ENCODE measurements at regions not wholly inside any gene's neighbourhood (a gene's known extent, or its start where the extent isn't known, plus 50 kb on each side); places are given as distances from the start of the nearest gene placed in this dataset.

- no peaks in the 10 kb centered on the region for H3K4me1 ChIP-seq (ENCODE audit: control insufficient read depth, low read length)
Measured at GRCh38 chrX:69305333-69306062, 140.2 kb upstream of the PJA1 start.

GRCh38 chrX:69303231-69303630 is 138.0 kb upstream of the PJA1 start:
- Histone ChIP-seq H3K4me3 (ENCODE audit: low read length) (no peak overlapping the region), H3K9me2 (replicated peaks; ENCODE audit: control insufficient read depth, low read length) (no peaks in the 10 kb centered on the region), H3K27ac (ENCODE audit: low read depth, low read length) (no peak overlapping the region), H3K36me3 (ENCODE audit: control insufficient read depth, low read length) (no peaks in the 10 kb centered on the region), H3K4me1 (ENCODE audit: control insufficient read depth, low read length) (no peaks in the 10 kb centered on the region), H3K79me2 (ENCODE audit: control insufficient read depth, low read length) (no peaks in the 10 kb centered on the region), H3K9me3 (ENCODE audit: control insufficient read depth, insufficient read depth, low read length) (no peaks in the 10 kb centered on the region), H3K27me3 (ENCODE audit: control insufficient read depth, low read length) (no peaks in the 10 kb centered on the region), H4K20me1 (ENCODE audit: control insufficient read depth, insufficient read depth, low read depth, low read length) (no peaks in the 10 kb centered on the region), H3F3A (ENCODE audit: control insufficient read depth, insufficient read depth) (no peaks in the 10 kb centered on the region), H3K4me2 (ENCODE audit: low read length) (no peak overlapping the region)
- TF ChIP-seq CTCF (IDR thresholded peaks at IDR 0.05; ENCODE audit: low read depth, low read length, poor library complexity, severe bottlenecking) (no peak), EZH2phosphoT487 (IDR thresholded peaks at IDR 0.05; ENCODE audit: borderline replicate concordance, low read length) (no peak)

More at GRCh38 chrX:69305333-69306062, 140.2 kb upstream of the PJA1 start:
- Histone ChIP-seq H3F3A (ENCODE audit: control insufficient read depth, insufficient read depth) (no peaks in the 10 kb centered on the region), H3K4me2 (ENCODE audit: low read length) (no peak overlapping the region), H3K27ac (ENCODE audit: low read depth, low read length) (no peak overlapping the region), H3K36me3 (ENCODE audit: control insufficient read depth, low read length) (no peaks in the 10 kb centered on the region), H3K27me3 (ENCODE audit: control insufficient read depth, low read length) (no peaks in the 10 kb centered on the region), H3K9me3 (ENCODE audit: control insufficient read depth, insufficient read depth, low read length) (no peaks in the 10 kb centered on the region), H3K9me2 (replicated peaks; ENCODE audit: control insufficient read depth, low read length) (no peaks in the 10 kb centered on the region), H4K20me1 (ENCODE audit: control insufficient read depth, insufficient read depth, low read depth, low read length) (no peaks in the 10 kb centered on the region), H3K79me2 (ENCODE audit: control insufficient read depth, low read length) (no peaks in the 10 kb centered on the region), H3K4me3 (ENCODE audit: low read length) (no peak overlapping the region)
- TF ChIP-seq CTCF (IDR thresholded peaks at IDR 0.05; ENCODE audit: low read depth, low read length, poor library complexity, severe bottlenecking), result no peak
- no peak for TF ChIP-seq EZH2phosphoT487 (IDR thresholded peaks at IDR 0.05; ENCODE audit: borderline replicate concordance, low read length)

GRCh38 chrX:69299951-69300714 is 134.9 kb upstream of the PJA1 start:
- Histone ChIP-seq H3K36me3 (ENCODE audit: control insufficient read depth, low read length) (no peaks in the 10 kb centered on the region), H3K4me1 (ENCODE audit: control insufficient read depth, low read length) (no peaks in the 10 kb centered on the region), H3K79me2 (ENCODE audit: control insufficient read depth, low read length) (no peaks in the 10 kb centered on the region), H4K20me1 (ENCODE audit: control insufficient read depth, insufficient read depth, low read depth, low read length) (no peaks in the 10 kb centered on the region), H3K4me2 (ENCODE audit: low read length) (no peak overlapping the region), H3K9me3 (ENCODE audit: control insufficient read depth, insufficient read depth, low read length) (no peaks in the 10 kb centered on the region), H3K27me3 (ENCODE audit: control insufficient read depth, low read length) (no peaks in the 10 kb centered on the region), H3F3A (ENCODE audit: control insufficient read depth, insufficient read depth) (no peaks in the 10 kb centered on the region), H3K27ac (ENCODE audit: low read depth, low read length) (no peak overlapping the region), H3K9me2 (replicated peaks; ENCODE audit: control insufficient read depth, low read length) (no peaks in the 10 kb centered on the region), H3K4me3 (ENCODE audit: low read length) (no peak overlapping the region)
- TF ChIP-seq CTCF (IDR thresholded peaks at IDR 0.05; ENCODE audit: low read depth, low read length, poor library complexity, severe bottlenecking) (no peak), EZH2phosphoT487 (IDR thresholded peaks at IDR 0.05; ENCODE audit: borderline replicate concordance, low read length) (no peak)

Measured in DOHH2 (cell line).